Loucy (cell line): ENCODE measurements at regions not wholly inside any gene's neighbourhood (a gene's known extent, or its start where the extent isn't known, plus 50 kb on each side); places are given as distances from the start of the nearest gene placed in this dataset.

ENCODE experiments used
- H2AFZ ChIP-seq: fragments of 200-600 bp; sonication (generic); 2 replicates; pipeline ENCODE4 v1.6.0; 2016; ENCODE audit warnings: antibody characterized with exemption, mild to moderate bottlenecking, low read length, moderate library complexity
- H3F3A ChIP-seq: fragments of 200-600 bp; 2 replicates; pipeline ENCODE4 v1.6.0; 2016; ENCODE audit warnings: antibody characterized with exemption, low read depth, mild to moderate bottlenecking
- H3K27me3 ChIP-seq: fragments of 200-600 bp; sonication (generic); 2 replicates; pipeline ENCODE4 v1.6.1; 2014; ENCODE audit warnings: low read length, mild to moderate bottlenecking; ENCODE audit not compliant: insufficient read depth, poor library complexity, severe bottlenecking
- H3K36me3 ChIP-seq: fragments of 200-600 bp; sonication (generic); 2 replicates; pipeline ENCODE4 v1.6.1; 2016; ENCODE audit warnings: low read length; ENCODE audit not compliant: insufficient read depth
- H3K4me1 ChIP-seq: fragments of 200-600 bp; sonication (generic); 2 replicates; pipeline ENCODE4 v1.5.1; 2014; ENCODE audit warnings: low read length, mild to moderate bottlenecking; ENCODE audit not compliant: insufficient read depth, poor library complexity, severe bottlenecking
- H3K4me2 ChIP-seq: fragments of 200-600 bp; sonication (generic); 2 replicates; pipeline ENCODE4 v1.6.0; 2014; ENCODE audit warnings: antibody characterized with exemption, low read length, low read depth, mild to moderate bottlenecking; ENCODE audit not compliant: poor library complexity, severe bottlenecking
- H3K4me3 ChIP-seq: fragments of 200-600 bp; sonication (generic); 2 replicates; pipeline ENCODE4 v1.5.1; 2014; ENCODE audit warnings: low read length, mild to moderate bottlenecking, mixed read lengths; ENCODE audit not compliant: poor library complexity, severe bottlenecking
- H3K79me2 ChIP-seq: fragments of 200-600 bp; sonication (generic); 2 replicates; pipeline ENCODE4 v1.6.1; 2014; ENCODE audit warnings: low read length; ENCODE audit not compliant: insufficient read depth
- H3K9ac ChIP-seq: fragments of 200-600 bp; sonication (generic); 2 replicates; pipeline ENCODE4 v1.6.0; 2014; ENCODE audit warnings: mild to moderate bottlenecking, low read depth, low read length, moderate library complexity; ENCODE audit not compliant: poor library complexity, severe bottlenecking
- H3K9me2 ChIP-seq: fragments of 200-600 bp; sonication (generic); replicated peaks from 2 replicates; pipeline ENCODE4 v1.6.1; 2016; ENCODE audit warnings: low read depth, low read length, mixed read lengths
- H3K9me3 ChIP-seq: fragments of 200-600 bp; sonication (generic); 2 replicates; pipeline ENCODE4 v1.6.1; 2014; ENCODE audit warnings: mild to moderate bottlenecking, antibody characterized with exemption, low read length, low read depth; ENCODE audit not compliant: insufficient read depth
- H4K20me1 ChIP-seq: fragments of 200-600 bp; sonication (generic); 2 replicates; pipeline ENCODE4 v1.6.0; 2014; ENCODE audit warnings: antibody characterized with exemption, low read length, mild to moderate bottlenecking; ENCODE audit not compliant: insufficient read depth, poor library complexity, severe bottlenecking
- EZH2phosphoT487 ChIP-seq: fragments of 200-600 bp; IDR thresholded peaks from 2 replicates; pipeline ENCODE4 v1.6.1; 2018; ENCODE audit warnings: antibody characterized with exemption, mild to moderate bottlenecking, moderate library complexity, borderline replicate concordance
- TF ChIP-seq, protein P1 (sequence below): fragments of 200-600 bp; sonication (generic); conservative IDR thresholded peaks from 2 replicates; pipeline ENCODE4 v1.5.1; 2014; ENCODE audit warnings: mild to moderate bottlenecking, antibody characterized with exemption, low read length

- Histone ChIP-seq H3K4me3 (no peak overlapping the region), H3K9me2 (no peaks in the 10 kb centered on the region), H3F3A (no peaks in the 10 kb centered on the region), H3K4me2 (no peak overlapping the region), H2AFZ (no peak overlapping the region), H3K9ac (no peak overlapping the region), H3K9me3 (no peaks in the 10 kb centered on the region), H3K4me1 (no peaks in the 10 kb centered on the region), H4K20me1 (no peaks in the 10 kb centered on the region), H3K36me3 (no peaks in the 10 kb centered on the region), H3K27me3 (no peaks in the 10 kb centered on the region), H3K79me2 (no peaks in the 10 kb centered on the region)
- TF ChIP-seq, protein P1, sequence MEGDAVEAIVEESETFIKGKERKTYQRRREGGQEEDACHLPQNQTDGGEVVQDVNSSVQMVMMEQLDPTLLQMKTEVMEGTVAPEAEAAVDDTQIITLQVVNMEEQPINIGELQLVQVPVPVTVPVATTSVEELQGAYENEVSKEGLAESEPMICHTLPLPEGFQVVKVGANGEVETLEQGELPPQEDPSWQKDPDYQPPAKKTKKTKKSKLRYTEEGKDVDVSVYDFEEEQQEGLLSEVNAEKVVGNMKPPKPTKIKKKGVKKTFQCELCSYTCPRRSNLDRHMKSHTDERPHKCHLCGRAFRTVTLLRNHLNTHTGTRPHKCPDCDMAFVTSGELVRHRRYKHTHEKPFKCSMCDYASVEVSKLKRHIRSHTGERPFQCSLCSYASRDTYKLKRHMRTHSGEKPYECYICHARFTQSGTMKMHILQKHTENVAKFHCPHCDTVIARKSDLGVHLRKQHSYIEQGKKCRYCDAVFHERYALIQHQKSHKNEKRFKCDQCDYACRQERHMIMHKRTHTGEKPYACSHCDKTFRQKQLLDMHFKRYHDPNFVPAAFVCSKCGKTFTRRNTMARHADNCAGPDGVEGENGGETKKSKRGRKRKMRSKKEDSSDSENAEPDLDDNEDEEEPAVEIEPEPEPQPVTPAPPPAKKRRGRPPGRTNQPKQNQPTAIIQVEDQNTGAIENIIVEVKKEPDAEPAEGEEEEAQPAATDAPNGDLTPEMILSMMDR = no peak
- TF ChIP-seq EZH2phosphoT487 = no peak
Measured at GRCh38 chr4:38491854-38492478, 172.0 kb upstream of the KLF3 start.

DNA sequence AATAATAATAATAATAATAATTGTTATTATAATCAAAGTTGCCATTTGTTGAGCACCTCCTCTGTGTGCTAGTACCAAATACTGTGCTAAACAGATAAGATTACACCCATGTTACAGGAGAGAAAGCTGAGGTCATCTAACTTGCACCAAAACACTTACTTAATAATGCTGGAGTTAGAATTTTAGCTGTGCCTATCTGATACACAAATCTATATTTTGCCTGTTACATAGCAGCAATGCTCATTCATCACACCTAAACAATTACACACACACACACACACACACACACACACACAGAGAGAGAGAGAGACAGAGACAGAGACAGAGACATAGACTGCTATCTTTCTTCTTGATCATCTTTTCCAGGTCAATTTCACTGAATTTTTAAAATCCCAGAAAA, 170.9 kb upstream of the KLF3 start:
- Histone ChIP-seq H3K4me3 (no peak overlapping the region), H2AFZ (no peak overlapping the region), H3K4me2 (no peak overlapping the region), H4K20me1 (no peaks in the 10 kb centered on the region), H3K79me2 (no peaks in the 10 kb centered on the region), H3K36me3 (no peaks in the 10 kb centered on the region), H3K9ac (no peak overlapping the region), H3F3A (no peaks in the 10 kb centered on the region), H3K27me3 (no peaks in the 10 kb centered on the region), H3K9me3 (no peaks in the 10 kb centered on the region), H3K9me2 (no peaks in the 10 kb centered on the region), H3K4me1 (no peaks in the 10 kb centered on the region)
- TF ChIP-seq EZH2phosphoT487 = no peak

GRCh38 chr4:38495446-38495845, 168.6 kb upstream of the KLF3 start:
- H3K4me2 ChIP-seq = no peak overlapping the region

GRCh38 chr4:38497121-38497520, 166.9 kb upstream of the KLF3 start:
- Histone ChIP-seq H2AFZ (no peak overlapping the region), H4K20me1 (no peaks in the 10 kb centered on the region), H3K4me2 (no peak overlapping the region), H3K79me2 (no peaks in the 10 kb centered on the region), H3K4me1 (no peaks in the 10 kb centered on the region), H3K27me3 (no peaks in the 10 kb centered on the region), H3K4me3 (no peak overlapping the region), H3K36me3 (no peaks in the 10 kb centered on the region), H3K9me3 (no peaks in the 10 kb centered on the region), H3K9ac (no peak overlapping the region), H3F3A (no peaks in the 10 kb centered on the region), H3K9me2 (no peaks in the 10 kb centered on the region)
- TF ChIP-seq EZH2phosphoT487 = no peak
- TF ChIP-seq, protein P1 = no peak

More at GRCh38 chr4:38495446-38495845, 168.6 kb upstream of the KLF3 start:
- H3K9ac ChIP-seq = no peak overlapping the region
- H3K27me3 ChIP-seq = no peaks in the 10 kb centered on the region
- TF ChIP-seq, protein P1 = no peak
- TF ChIP-seq EZH2phosphoT487 = no peak
- no peaks in the 10 kb centered on the region for H3F3A ChIP-seq
- H2AFZ ChIP-seq = no peak overlapping the region
- no peaks in the 10 kb centered on the region for H3K4me1 ChIP-seq
- no peaks in the 10 kb centered on the region for H4K20me1 ChIP-seq
- no peaks in the 10 kb centered on the region for H3K79me2 ChIP-seq
- no peaks in the 10 kb centered on the region for H3K36me3 ChIP-seq
- H3K9me3 ChIP-seq = no peaks in the 10 kb centered on the region
- no peaks in the 10 kb centered on the region for H3K9me2 ChIP-seq
- H3K4me3 ChIP-seq = no peak overlapping the region
